GM18907 (cell line): ENCODE measurements at regions not wholly inside any gene's neighbourhood (a gene's known extent, or its start where the extent isn't known, plus 50 kb on each side); places are given as distances from the start of the nearest gene placed in this dataset.
"Not testable (repeated sequence)": the region's sequence is repeated elsewhere in the genome, so short reads cannot be mapped to it uniquely, and the experiment has no call there.

Experiments
- ATAC-seq: cut with Tn5 transposase; IDR thresholded peaks from one replicate; pipeline ENCODE4 v1.9.1; 2021; ENCODE audit warnings: mild to moderate bottlenecking, moderate library complexity; ENCODE audit not compliant: unreplicated experiment

- no peak for ATAC-seq
Observed at GRCh38 chr13:54248306-54248705, 1219.7 kb downstream of the OLFM4 start.

- ATAC-seq = no peak
Observed at GRCh38 chr13:54261856-54262255, 1233.2 kb downstream of the OLFM4 start.

DNA sequence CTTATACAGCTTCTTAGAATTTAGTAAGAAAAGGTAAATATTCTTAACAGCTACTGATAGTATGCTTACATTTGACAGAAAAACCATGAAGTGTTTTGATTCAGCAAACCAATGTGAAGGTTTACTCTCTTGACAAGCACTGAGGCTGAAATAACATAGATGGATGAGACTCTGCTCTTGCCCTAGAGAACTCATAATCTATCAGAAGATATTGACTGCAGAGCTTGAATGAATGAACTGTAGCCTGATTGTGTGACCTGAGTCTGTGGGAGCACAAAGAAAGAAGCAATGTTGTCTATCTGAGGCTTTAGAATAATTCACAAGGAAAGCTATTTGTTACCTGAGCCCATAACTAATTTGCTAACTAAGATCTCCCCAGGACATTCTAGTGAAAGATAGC, 1235.3 kb downstream of the OLFM4 start:
- no peak for ATAC-seq

DNA sequence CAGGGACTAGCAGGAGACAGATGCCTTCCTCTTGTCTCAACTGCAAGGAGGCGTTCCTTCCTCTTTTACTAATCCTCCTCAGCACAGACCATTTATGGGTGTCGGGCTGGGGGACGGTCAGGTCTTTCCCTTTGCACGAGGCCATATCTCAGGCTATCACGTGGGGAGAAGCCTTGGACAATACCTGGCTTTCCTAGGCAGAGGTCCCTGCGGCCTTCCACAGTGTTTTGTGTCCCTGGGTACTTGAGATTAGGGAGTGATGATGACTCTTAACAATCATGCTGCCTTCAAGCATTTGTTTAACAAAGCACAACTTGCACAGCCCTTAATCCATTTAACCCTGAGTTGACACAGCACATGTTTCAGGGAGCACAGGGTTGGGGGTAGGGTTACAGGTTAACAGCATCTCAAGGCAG, 1238.6 kb downstream of the OLFM4 start:
- not testable (repeated sequence) for ATAC-seq

DNA sequence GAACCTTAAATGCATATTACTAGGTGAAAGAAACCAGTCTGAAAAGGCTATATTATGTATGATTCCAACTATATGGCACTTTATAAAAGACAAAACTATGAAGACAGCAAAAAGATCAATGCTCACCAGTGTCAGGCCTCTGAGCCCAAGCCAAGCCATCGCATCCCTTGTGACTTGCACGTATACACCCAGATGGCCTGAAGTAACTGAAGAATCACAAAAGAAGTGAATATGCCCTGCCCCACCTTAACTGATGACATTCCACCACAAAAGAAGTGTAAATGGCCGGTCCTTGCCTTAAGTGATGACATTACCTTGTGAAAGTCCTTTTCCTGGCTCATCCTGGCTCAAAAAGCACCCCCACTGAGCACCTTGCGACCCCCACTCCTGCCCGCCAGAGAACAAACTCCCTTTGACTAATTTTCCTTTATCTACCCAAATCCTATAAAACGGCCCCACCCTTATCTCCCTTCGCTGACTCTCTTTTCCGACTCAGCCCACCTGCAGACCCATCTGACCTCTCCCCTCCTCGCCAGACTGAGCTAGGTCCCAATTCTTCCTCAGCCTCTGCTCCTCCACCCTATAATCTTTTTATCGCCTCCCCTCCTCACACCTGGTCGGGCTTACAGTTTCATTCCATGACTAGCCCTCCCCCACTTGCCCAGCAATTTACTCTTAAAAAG, 1239.5 kb downstream of the OLFM4 start:
- not testable (repeated sequence) for ATAC-seq

DNA sequence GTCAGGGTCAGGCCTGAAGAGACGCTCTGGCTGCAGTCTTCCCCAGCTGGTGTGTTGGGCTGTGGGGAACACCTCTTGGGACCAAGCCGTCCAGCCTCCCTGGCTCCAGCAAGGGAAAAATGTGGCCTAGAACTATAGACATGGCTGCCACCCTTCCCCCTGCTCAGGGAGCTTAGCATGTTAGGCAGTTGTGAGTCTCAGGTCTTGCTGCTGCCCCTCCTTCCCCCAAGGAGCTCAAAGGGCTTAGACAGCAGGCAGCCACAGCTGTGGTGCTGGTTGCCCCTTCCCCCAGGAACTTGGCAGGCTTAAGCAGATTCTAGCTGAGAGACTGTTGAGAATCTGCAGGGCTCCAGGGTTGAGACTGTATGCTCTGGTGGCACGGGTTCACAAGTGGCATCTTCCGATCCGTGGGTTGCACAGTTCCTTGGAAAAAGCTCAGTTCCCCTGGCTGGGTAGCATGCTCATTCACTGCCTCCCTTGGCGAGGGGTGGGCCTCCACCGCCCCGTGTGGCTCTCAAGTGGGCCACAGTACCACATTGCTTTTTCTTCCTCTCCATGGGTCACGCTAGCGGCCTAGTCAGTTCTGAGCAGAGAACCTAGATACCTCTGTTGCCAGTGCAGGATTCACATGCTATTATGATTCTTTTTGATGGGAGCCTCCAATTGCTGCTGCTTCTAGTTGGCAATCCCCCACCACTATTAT, 1258.6 kb downstream of the OLFM4 start:
- no peak for ATAC-seq

DNA sequence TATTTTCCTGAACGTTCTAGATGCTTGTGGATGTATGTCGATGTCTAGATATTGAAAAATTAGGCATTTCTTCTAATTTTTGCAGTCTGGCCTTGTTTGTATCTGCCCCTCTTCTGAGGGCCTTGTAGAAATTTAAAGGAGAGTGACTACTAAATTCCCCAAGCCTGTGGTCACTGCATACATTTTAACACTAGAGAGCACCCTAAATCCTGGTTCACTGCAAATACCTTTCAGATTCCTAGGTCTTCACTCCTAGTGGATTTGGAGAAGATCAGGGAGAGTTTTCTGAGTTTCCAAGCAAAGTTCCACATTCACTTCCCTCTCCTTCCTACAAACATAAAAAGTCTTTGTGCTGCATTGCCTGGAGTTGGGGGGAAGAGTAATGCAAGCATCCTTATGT, 1272.5 kb downstream of the OLFM4 start:
- ATAC-seq = no peak

DNA sequence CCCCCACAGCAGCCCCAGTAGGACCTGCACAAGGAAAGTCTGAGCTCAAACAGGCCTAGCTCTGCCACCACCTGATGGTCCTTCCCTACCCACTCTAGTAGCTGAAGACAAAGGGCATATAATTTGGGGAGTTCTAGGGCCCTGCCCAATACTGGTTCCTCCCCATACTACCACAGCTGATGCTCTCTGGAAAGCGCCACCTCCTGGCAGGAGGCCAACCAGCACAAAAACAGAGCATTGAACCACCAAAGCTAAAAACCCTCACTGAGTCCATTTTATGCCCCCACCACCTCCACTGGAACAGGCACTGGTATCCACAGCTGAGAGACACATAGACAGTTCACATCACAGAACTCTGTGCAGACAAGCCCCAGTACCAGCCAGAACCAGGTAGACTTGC, 1276.8 kb downstream of the OLFM4 start:
- no peak for ATAC-seq

GRCh38 chr13:54312885-54313284, 1284.3 kb downstream of the OLFM4 start:
- ATAC-seq = no peak

GRCh38 chr13:54317722-54318121, 1289.1 kb downstream of the OLFM4 start:
- ATAC-seq = no peak

- ATAC-seq = no peak
Observed at GRCh38 chr13:54337540-54337939, 1308.9 kb downstream of the OLFM4 start.

DNA sequence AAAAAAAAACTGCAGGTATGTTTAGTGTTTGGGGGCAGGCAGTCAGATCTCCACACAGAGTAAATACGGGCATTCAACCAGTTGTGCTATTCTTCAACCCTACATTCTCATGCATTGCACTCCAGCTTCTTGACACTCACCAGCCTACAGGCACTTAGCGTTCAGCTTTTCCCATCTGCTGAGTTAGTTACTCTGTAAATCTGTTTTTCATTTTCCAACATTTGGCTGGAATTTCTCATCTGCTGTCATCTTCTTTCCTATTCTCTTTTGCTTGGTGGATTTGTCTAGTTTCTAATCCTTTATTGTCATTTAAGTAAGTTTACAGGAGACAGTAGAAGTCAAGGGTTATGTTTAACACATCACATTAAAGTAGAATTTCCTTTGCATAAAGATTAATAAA, 1318.9 kb downstream of the OLFM4 start:
- no peak for ATAC-seq

GRCh38 chr13:54356209-54356608, 1327.6 kb downstream of the OLFM4 start:
- no peak for ATAC-seq

GRCh38 chr13:54356849-54357248, 1328.2 kb downstream of the OLFM4 start:
- ATAC-seq = no peak

GRCh38 chr13:54357284-54357933, 1328.8 kb downstream of the OLFM4 start:
- ATAC-seq = no peak

GRCh38 chr13:54361460-54361859, 1332.8 kb downstream of the OLFM4 start:
- no peak for ATAC-seq

DNA sequence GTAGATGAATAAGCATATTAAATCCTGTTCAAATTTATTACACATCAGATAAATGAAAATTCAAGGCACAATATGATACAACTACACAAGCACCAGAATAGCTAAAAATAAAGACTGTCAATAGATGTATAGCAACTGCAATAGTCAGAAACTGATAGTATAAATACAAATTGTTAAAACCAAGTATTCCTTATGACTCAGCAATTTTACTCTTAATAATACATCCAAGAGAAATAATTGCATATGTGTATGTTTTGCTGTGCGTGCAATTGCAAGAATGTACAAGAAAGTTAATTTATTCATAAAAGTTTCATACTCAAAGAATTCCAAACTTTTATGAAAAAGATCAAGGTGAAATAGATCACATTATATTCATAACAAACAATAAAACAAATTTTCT, 1338.1 kb downstream of the OLFM4 start:
- ATAC-seq = no peak

GRCh38 chr13:54367639-54368271, 1339.1 kb downstream of the OLFM4 start:
- no peak for ATAC-seq

DNA sequence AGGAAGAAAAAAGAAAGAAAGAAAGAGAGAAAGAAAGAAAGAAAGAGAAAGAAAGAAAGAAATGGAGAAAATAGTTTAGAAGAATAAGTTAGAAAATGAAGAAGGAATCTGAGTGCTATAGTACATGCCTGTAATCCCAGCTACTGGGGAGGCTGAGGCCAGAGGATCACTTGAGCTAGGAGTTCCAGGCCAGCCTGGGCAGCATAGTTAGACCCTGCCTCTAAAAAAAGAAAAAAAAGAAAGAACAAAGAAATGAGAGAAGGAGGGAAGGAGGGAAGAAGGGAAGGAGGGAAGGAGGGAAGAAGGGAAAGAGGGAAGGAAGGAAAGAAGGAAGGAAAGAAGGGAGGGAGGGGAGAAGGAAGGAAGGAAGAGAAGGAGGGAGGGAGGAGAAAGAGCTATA, 1339.8 kb downstream of the OLFM4 start:
- ATAC-seq = no peak

GRCh38 chr13:54373211-54373610, 1344.6 kb downstream of the OLFM4 start:
- ATAC-seq = no peak

GRCh38 chr13:54379461-54379860, 1350.8 kb downstream of the OLFM4 start:
- ATAC-seq = no peak

DNA sequence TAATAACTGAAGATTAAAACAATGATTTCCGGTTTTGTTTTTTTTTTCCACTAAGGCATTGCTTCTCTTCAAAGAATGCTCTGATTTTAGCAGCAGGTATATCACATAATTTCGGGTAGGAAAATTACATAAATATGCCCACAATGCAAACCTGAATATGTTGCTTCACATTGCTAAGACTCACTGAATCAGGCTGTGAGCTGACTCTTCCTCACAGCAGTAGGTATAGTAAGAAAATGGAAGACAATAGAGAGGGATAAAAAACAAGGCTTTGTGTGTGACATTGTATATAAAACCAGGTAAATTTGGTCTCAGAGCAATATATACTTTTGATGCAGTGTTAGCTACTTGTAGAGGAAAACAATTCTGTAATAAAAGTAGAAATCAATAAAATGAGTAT, 1355.0 kb downstream of the OLFM4 start:
- no peak for ATAC-seq
